ENCODE measurements at regions not wholly inside any gene's neighbourhood (a gene's known extent, or its start where the extent isn't known, plus 50 kb on each side); places are given as distances from the start of the nearest gene placed in this dataset.

DNA sequence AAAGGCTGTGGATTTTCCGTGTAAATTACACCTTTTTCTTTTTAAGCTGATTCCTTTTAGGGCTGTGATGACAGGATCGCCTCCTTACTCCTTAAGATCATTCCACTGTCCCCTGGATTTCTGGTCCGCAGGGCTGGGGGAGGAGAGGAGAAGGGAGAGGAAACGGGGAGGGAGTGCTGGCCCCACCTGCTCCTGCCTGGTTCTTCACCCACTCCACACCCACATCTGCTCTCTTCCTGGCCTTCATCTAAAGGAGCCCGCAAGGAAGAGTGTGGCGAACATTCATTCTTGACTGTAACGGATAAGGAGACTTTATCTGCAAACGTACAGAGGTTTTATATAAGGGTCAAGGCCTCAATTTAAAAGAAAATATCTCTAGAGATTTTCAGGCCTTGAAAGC, 242.0 kb downstream of the RHOU start:
- DNase-seq (ENCODE audit: extremely low spot score): no peak
- ChIA-PET CTCF (interaction anchor here (1.3 kb wide), 1 partner anchor 49 kb away, joined by 3 read pairs; no protein-coding TSS in a partner anchor), POLR2A (no interaction called here)
- no peak for TF ChIP-seq CTCF (IDR thresholded peaks at IDR 0.05; ENCODE audit: control extremely low read depth, extremely low read depth, low read depth, missing control alignments)

- ChIA-PET CTCF (interaction anchor here (1.3 kb wide), 1 partner anchor 48 kb away, joined by 3 read pairs; no protein-coding TSS in a partner anchor), POLR2A (no interaction called here)
- no peak for DNase-seq (ENCODE audit: extremely low spot score)
- TF ChIP-seq CTCF (IDR thresholded peaks at IDR 0.05; ENCODE audit: control extremely low read depth, extremely low read depth, low read depth, missing control alignments): no peak
Observed at GRCh38 chr1:228977741-228978140, 242.5 kb downstream of the RHOU start.

DNA sequence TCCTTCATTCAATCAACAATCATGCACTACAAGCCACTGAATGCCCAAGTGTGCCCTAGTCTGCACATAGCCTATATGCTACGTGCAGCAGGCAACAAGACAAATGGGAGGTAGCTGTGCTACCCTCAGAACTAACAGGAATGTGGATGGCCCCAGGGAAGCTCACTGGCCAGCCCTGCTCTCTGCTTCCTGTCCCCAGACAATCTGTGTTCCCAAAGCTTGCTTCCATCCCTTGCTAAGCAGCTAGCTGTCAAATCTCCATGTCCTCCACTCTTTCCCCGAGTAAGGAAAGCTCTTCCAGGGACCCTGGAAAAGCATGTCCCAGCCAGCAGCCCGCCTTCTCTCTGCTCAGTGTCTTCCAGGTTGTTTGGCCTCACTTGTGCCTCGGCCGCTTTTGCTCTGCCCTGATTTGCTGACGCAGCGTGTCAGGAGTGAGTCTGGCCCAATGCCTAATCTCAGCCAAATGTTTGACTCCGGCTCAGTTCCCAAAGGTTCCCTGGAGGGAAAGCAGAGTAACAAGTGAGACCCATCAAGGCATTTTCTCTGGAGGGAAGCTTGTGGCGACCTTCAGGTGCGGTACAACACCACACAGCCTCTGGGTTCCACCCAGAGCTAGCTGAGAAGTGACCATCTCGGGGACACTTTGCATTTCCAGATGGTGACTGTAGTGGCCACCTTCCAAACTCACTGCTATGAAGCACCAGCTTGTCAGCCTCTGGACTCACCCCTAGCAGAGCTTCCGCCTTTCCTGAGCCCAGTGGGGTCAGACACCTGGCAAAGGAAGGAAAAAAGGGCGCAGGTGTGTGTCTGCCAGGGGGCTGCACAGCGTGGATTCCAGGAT, 243.4 kb downstream of the RHOU start:
- POLR2A ChIA-PET: no interaction called here
- DNase-seq (ENCODE audit: extremely low spot score): no peak
- TF ChIP-seq CTCF (IDR thresholded peaks at IDR 0.05; ENCODE audit: control extremely low read depth, extremely low read depth, low read depth, missing control alignments): no peak
- CTCF ChIA-PET: interaction anchor here (1.1 kb wide), 1 partner anchor 15 kb away, joined by 3 read pairs; no protein-coding TSS in a partner anchor

DNA sequence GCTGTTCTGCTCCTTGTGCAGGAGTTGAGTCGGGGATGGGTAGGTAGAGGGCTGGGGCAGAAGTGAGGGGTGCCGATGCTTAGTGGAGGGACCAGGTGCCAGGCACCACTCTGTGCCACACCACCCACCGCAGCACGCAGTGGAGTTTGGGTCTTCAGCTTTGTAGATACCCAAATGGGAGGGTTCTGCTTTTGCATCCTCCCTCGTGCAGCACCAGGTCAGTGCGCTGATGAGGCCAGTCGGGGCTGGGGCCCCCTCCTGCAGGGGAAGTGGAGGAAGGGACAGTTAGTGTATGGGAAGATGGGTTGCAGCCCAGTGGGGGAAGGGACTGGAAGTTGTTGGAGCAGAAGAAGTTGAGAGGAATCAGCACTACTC, 244.0 kb downstream of the RHOU start:
- no peak for DNase-seq (ENCODE audit: extremely low spot score)
- TF ChIP-seq CTCF (IDR thresholded peaks at IDR 0.05; ENCODE audit: control extremely low read depth, extremely low read depth, low read depth, missing control alignments): no peak
- CTCF ChIA-PET: interaction anchor here (1.1 to 1.5 kb wide), 2 partner anchors 9 to 14 kb away, joined by 3 read pairs; no protein-coding TSS in a partner anchor
- POLR2A ChIA-PET: no interaction called here

- no peak for TF ChIP-seq CTCF (IDR thresholded peaks at IDR 0.05; ENCODE audit: control extremely low read depth, extremely low read depth, low read depth, missing control alignments)
- no peak for DNase-seq (ENCODE audit: extremely low spot score)
- POLR2A ChIA-PET: no interaction called here
- CTCF ChIA-PET: interaction anchor here (1.1 to 1.5 kb wide), 2 partner anchors 8 to 13 kb away, joined by 3 read pairs; no protein-coding TSS in a partner anchor
Observed at GRCh38 chr1:228979774-228980173, 244.5 kb downstream of the RHOU start.

GRCh38 chr1:228980232-228980937, 245.1 kb downstream of the RHOU start:
- DNase-seq (ENCODE audit: extremely low spot score): no peak
- ChIA-PET CTCF (interaction anchor here (1.1 to 1.5 kb wide), 2 partner anchors 8 to 13 kb away, joined by 3 read pairs; no protein-coding TSS in a partner anchor), POLR2A (no interaction called here)
- no peak for TF ChIP-seq CTCF (IDR thresholded peaks at IDR 0.05; ENCODE audit: control extremely low read depth, extremely low read depth, low read depth, missing control alignments)
